ENCODE measurements at regions not wholly inside any gene's neighbourhood (a gene's known extent, or its start where the extent isn't known, plus 50 kb on each side); places are given as distances from the start of the nearest gene placed in this dataset.
"Not testable (repeated sequence)": the region's sequence is repeated elsewhere in the genome, so short reads cannot be mapped to it uniquely, and the experiment has no call there.

DNA sequence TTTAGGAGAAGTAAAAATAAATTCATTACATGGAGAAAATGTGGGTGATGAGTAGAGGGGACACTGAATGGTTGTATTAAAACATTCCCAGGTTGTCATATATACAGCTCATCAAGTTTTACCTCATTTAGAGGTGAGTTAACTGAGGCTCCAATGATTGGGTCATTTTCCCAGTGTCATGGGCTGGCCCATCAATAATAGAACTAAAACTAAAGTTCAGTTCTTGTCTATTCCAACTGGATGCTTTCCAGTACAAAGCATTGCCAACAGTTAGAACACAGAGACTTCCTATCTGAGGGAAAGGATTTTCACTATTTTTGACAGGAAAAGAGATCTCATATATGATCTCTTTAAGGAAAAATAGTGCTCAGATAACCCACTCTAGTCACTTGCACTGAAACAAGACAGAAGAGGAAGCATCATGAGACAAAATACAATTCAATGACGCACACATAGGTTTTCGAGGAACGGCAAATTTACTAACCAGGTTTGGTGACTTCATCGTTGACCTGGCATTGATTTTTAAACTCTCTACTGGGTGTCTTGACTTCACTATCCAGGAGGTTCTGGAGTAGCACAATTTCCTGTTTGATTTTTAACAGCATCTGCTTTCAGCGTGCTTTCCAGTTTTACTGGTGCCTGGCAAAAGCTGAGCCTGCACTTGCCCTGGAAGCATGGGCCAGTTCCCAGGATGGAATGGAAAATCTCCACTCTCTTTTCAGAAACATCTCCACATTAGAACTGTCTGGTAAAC is 195.5 kb upstream of the FBXL4 start:
- TF ChIP-seq, protein P1, sequence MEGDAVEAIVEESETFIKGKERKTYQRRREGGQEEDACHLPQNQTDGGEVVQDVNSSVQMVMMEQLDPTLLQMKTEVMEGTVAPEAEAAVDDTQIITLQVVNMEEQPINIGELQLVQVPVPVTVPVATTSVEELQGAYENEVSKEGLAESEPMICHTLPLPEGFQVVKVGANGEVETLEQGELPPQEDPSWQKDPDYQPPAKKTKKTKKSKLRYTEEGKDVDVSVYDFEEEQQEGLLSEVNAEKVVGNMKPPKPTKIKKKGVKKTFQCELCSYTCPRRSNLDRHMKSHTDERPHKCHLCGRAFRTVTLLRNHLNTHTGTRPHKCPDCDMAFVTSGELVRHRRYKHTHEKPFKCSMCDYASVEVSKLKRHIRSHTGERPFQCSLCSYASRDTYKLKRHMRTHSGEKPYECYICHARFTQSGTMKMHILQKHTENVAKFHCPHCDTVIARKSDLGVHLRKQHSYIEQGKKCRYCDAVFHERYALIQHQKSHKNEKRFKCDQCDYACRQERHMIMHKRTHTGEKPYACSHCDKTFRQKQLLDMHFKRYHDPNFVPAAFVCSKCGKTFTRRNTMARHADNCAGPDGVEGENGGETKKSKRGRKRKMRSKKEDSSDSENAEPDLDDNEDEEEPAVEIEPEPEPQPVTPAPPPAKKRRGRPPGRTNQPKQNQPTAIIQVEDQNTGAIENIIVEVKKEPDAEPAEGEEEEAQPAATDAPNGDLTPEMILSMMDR (IDR thresholded peaks at IDR 0.05; ENCODE audit: low read depth, low read length): no peak
- no peak for DNase-seq (ENCODE audit: extremely low read depth, low read depth)

DNA sequence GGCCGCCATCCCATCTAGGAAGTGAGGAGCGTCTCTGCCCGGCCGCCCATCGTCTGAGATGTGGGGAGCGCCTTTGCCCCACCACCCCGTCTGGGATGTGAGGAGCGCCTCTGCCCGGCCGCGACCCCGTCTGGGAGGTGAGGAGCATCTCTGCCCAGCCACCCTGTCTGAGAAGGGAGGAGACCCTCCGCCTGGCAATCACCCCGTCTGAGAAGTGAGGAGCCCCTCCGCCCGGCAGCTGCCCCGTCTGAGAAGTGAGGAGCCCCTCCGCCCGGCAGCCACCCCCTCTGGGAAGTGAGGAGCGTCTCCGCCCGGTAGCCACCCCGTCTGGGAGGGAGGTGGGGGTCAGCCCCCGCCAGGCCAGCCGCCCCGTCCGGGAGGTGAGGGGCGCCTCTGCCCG is 194.2 kb upstream of the FBXL4 start:
- DNase-seq (ENCODE audit: extremely low read depth, low read depth): not testable (repeated sequence)

DNA sequence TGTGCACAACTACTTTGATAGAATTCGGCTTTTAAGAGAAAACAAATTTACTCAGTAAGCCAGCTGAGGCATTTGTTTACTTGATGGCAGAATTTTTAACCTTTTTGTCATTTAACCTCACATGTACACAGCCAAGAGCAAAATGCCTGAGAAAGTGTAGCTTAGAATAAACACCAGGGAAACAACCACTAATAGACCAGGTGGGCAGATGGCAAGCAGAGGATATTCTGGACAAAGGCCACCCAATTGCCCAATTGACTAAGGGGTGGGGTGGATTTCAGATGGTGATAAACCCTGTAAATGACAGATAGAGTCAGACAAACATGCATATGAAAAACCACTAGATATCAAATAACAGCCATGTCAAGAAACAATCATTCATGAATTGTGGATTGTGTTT is 190.7 kb upstream of the FBXL4 start:
- no peak for DNase-seq (ENCODE audit: extremely low read depth, low read depth)
- TF ChIP-seq, protein P1 (IDR thresholded peaks at IDR 0.05; ENCODE audit: low read depth, low read length): no peak

DNA sequence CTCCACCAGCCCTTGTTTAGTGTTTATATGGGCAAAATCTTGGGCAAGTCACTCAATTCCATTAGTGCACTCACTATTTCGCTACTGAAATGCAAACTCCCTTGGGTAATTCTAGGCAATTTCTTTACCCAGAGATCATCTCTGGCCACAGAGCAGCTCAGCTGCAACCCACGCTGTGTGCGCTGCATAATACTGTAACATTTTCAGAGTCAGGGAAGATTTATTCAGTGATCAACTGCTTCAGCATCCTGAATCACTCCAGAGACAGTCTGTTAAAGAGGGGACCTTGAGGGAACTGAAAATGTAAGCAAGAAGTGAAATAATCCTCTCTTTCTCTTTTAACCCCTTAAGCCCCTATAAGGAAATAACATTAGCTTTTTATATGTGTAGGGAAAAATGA is 189.6 kb upstream of the FBXL4 start:
- TF ChIP-seq, protein P1 (IDR thresholded peaks at IDR 0.05; ENCODE audit: low read depth, low read length): no peak
- no peak for DNase-seq (ENCODE audit: extremely low read depth, low read depth)

DNA sequence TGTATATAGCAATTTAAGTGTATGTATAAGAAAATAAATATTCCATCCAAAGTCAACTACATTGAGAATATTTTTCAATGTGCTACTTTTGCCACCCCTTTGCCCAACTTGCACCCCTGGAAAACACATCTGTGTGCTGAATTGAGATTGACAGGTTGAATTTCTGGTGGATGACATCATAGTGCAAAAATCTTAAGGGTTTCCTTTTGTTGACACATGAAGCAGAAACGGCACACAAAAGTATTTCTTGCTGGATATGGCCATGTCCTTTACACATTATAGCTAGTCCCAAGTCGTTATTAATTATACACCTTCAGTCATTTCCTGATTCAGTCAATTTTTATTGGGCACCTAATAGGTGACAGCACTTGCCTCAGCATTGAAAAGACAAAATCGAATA is 188.7 kb upstream of the FBXL4 start:
- no peak for DNase-seq (ENCODE audit: extremely low read depth, low read depth)
- TF ChIP-seq, protein P1 (IDR thresholded peaks at IDR 0.05; ENCODE audit: low read depth, low read length): no peak

DNA sequence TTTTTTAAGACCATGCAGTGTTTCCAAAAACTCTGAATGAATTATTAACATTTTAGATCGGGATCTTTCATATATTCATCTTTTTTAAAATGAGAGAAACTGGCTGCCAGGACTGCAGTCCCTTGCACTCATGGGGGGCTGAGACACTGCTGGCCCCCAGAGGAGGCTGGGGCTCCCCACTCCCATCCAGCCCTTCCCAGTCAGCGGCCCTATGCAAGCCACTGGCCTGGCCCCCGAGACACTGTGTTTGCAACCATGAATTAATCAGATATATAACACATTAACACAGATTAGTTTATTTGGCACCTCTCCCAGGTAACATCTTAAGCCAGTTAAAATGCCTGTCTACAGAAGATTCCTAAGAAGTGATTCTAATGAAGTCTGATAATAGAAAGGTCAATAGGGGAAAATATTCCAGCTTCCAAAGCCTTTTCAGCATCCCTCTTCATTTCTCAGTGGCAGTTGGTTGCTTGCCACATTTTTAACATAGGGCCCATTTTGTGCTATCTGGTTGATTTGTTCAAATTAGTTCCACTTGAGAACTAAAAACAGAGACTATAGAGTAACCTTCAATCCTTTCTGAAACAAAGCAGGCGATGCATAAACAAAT is 184.4 kb upstream of the FBXL4 start:
- DNase-seq (ENCODE audit: extremely low read depth, low read depth): no peak
- TF ChIP-seq, protein P1 (IDR thresholded peaks at IDR 0.05; ENCODE audit: low read depth, low read length): no peak

DNA sequence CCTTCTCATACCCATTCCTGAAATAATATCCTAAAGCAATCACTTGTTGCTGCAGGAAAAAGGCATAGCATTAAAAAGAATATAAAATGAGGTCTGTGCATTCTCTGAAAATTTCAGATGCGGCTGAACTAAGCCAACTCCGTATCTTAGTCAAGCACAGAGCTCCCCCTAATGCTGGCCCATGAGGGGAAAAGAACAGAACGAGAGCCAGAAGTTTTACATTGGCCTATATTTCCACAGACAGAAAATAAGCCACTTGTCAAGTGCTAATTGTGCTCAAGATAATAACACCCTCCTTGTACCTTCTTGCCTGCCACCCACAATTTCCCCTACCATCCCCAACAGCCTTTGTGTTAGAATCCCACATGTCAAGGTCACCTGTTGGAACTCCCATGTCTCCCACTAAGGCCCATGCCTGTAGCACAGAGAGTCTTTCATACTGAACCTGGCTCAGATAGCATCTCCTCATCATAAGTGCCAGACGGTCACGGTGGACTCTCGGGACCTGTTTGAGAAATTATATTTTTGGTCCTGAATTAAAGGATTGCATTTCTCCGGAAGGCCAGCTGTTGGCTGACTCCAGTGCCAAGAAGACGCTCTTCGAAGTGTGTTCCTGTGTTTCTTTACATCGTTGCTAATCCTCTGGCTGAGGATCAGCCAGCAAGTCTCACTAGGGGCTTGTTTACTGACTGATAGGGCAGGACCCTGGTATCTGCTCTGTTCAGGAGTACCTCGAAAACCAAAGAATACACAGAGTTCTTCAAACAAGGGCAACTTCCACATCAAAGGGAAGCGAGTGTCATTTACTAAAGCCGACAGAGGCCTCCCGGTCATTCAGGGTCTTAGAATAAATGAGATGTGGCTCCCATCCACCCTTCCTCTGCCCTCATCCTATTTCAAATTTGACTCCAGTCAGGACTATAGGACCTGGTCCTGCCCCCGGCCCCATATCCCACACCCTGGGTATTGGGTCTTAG is 183.4 kb upstream of the FBXL4 start:
- no peak for DNase-seq (ENCODE audit: extremely low read depth, low read depth)
- TF ChIP-seq, protein P1 (IDR thresholded peaks at IDR 0.05; ENCODE audit: low read depth, low read length): no peak
